SU-DHL-6 (cell line): ENCODE measurements at regions not wholly inside any gene's neighbourhood (a gene's known extent, or its start where the extent isn't known, plus 50 kb on each side); places are given as distances from the start of the nearest gene placed in this dataset.

Source experiments
- CTCF ChIP-seq: fragments of 200-600 bp; sonication (generic); IDR thresholded peaks from one replicate; pipeline ENCODE4 v1.5.1; 2017; ENCODE audit warnings: antibody characterized with exemption, mild to moderate bottlenecking, low read length, moderate library complexity; ENCODE audit not compliant: insufficient read depth, poor library complexity, severe bottlenecking
- EZH2phosphoT487 ChIP-seq: fragments of 200-600 bp; sonication (generic), shearing (Covaris generic); conservative IDR thresholded peaks from 2 replicates; pipeline ENCODE4 v1.6.1; 2018; ENCODE audit warnings: mild to moderate bottlenecking, antibody characterized with exemption, low read length, moderate library complexity, mixed read lengths

- TF ChIP-seq CTCF (no peak), EZH2phosphoT487 (no peak)
These were observed 411.2 kb upstream of the CTNND2 start for GRCh38 chr5:12315461-12315860.
